Hepatocyte (in vitro differentiated cells): ENCODE measurements at regions not wholly inside any gene's neighbourhood (a gene's known extent, or its start where the extent isn't known, plus 50 kb on each side); places are given as distances from the start of the nearest gene placed in this dataset.

Experiments used
- DNase-seq: peaks from one replicate; pipeline ENCODE4 v3.0.0-alpha.2; 2016; ENCODE audit warnings: low spot score
- H2AFZ ChIP-seq: fragments of 200-600 bp; sonication (generic); 2 replicates; pipeline ENCODE4 v1.6.0; 2016; ENCODE audit warnings: antibody characterized with exemption, mild to moderate bottlenecking
- H3K27ac ChIP-seq: fragments of 200-600 bp; sonication (generic); 2 replicates; pipeline ENCODE4 v1.5.1; 2016; ENCODE audit warnings: mild to moderate bottlenecking
- H3K27me3 ChIP-seq: fragments of 200-600 bp; sonication (generic); 2 replicates; pipeline ENCODE4 v1.6.1; 2016
- H3K36me3 ChIP-seq: fragments of 200-600 bp; sonication (generic); replicated peaks from 2 replicates; pipeline ENCODE4 v1.5.1; 2016; ENCODE audit warnings: low read depth; ENCODE audit not compliant: insufficient read depth
- H3K4me1 ChIP-seq: fragments of 200-600 bp; sonication (generic); 2 replicates; pipeline ENCODE4 v1.5.1; 2016; ENCODE audit warnings: mild to moderate bottlenecking, moderate library complexity; ENCODE audit not compliant: insufficient read depth
- H3K4me2 ChIP-seq: fragments of 200-600 bp; sonication (generic); 2 replicates; pipeline ENCODE4 v1.6.0; 2016
- H3K4me3 ChIP-seq: fragments of 200-600 bp; sonication (generic); 2 replicates; pipeline ENCODE4 v1.5.1; 2016; ENCODE audit warnings: mild to moderate bottlenecking
- H3K79me2 ChIP-seq: fragments of 200-600 bp; sonication (generic); 2 replicates; pipeline ENCODE4 v1.6.0; 2017; ENCODE audit warnings: mild to moderate bottlenecking
- H3K9me2 ChIP-seq: fragments of 200-600 bp; sonication (generic); replicated peaks from 2 replicates; pipeline ENCODE4 v1.6.0; 2017; ENCODE audit warnings: mild to moderate bottlenecking; ENCODE audit not compliant: insufficient read depth
- H3K9me3 ChIP-seq: fragments of 200-600 bp; sonication (generic); 2 replicates; pipeline ENCODE4 v1.5.1; 2016; ENCODE audit warnings: low read depth, mild to moderate bottlenecking
- H4K20me1 ChIP-seq: fragments of 200-600 bp; sonication (generic); 2 replicates; pipeline ENCODE4 v1.6.0; 2016; ENCODE audit warnings: mild to moderate bottlenecking; ENCODE audit not compliant: insufficient read depth, poor library complexity, severe bottlenecking
- EZH2 ChIP-seq: fragments of 200-600 bp; sonication (generic); IDR thresholded peaks from 2 replicates; pipeline ENCODE4 v1.6.1; 2016; ENCODE audit warnings: antibody characterized with exemption, mild to moderate bottlenecking, borderline replicate concordance
- EZH2phosphoT487 ChIP-seq: fragments of 200-600 bp; sonication (generic); IDR thresholded peaks from one replicate; pipeline ENCODE4 v1.6.1; 2018; ENCODE audit warnings: antibody characterized with exemption, mild to moderate bottlenecking, low read depth, moderate library complexity; ENCODE audit not compliant: unreplicated experiment, severe bottlenecking
- WGBS: methylation state at CpG from one replicate; pipeline ENCODE4 v1.1.6; 2016; ENCODE audit warnings: low lambda C conversion rate; ENCODE audit errors: missing lambda C conversion rate; 5-methylcytosine and 5-hydroxymethylcytosine counted together
- TF ChIP-seq, protein P1 (sequence below): fragments of 200-600 bp; sonication (generic); IDR thresholded peaks from 2 replicates; pipeline ENCODE4 v1.5.1; 2016; ENCODE audit warnings: antibody characterized with exemption, mild to moderate bottlenecking; ENCODE audit not compliant: poor library complexity

DNA sequence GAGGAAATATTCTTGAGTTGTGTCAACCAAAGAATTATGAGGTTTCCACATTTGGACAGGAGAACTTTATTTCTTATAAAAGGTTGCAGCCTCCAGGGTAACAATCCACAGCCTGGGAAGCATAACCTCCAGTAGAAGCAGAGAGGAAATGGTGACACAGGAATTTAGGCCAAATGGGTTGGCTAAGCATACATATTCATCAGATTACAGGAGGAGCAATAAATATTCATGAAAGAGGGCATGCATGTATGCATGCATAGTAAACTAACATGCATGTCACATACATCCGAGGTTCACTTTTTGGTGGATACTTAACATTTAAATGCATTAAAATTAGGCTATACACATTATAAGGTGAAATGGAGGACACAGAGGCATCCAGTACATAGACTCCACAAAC, 55.7 kb upstream of the NT5E start:
- Histone ChIP-seq H3K9me3 (no peaks in the 10 kb centered on the region), H3K9me2 (no peaks in the 10 kb centered on the region), H3K4me3 (no peak overlapping the region), H3K4me1 (peaks cover 17% of the 10 kb centered on the region), H3K4me2 (no peak overlapping the region), H2AFZ (no peak overlapping the region), H3K36me3 (no peaks in the 10 kb centered on the region), H3K27me3 (no peaks in the 10 kb centered on the region), H3K79me2 (no peaks in the 10 kb centered on the region), H3K27ac (no peak overlapping the region), H4K20me1 (no peaks in the 10 kb centered on the region)
- no peak for DNase-seq
- no peak for TF ChIP-seq EZH2phosphoT487
- no peak for TF ChIP-seq EZH2
- TF ChIP-seq, protein P1, sequence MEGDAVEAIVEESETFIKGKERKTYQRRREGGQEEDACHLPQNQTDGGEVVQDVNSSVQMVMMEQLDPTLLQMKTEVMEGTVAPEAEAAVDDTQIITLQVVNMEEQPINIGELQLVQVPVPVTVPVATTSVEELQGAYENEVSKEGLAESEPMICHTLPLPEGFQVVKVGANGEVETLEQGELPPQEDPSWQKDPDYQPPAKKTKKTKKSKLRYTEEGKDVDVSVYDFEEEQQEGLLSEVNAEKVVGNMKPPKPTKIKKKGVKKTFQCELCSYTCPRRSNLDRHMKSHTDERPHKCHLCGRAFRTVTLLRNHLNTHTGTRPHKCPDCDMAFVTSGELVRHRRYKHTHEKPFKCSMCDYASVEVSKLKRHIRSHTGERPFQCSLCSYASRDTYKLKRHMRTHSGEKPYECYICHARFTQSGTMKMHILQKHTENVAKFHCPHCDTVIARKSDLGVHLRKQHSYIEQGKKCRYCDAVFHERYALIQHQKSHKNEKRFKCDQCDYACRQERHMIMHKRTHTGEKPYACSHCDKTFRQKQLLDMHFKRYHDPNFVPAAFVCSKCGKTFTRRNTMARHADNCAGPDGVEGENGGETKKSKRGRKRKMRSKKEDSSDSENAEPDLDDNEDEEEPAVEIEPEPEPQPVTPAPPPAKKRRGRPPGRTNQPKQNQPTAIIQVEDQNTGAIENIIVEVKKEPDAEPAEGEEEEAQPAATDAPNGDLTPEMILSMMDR, result no peak
- 94% methylated on average over 1 of the region's 1 CpG for WGBS

DNA sequence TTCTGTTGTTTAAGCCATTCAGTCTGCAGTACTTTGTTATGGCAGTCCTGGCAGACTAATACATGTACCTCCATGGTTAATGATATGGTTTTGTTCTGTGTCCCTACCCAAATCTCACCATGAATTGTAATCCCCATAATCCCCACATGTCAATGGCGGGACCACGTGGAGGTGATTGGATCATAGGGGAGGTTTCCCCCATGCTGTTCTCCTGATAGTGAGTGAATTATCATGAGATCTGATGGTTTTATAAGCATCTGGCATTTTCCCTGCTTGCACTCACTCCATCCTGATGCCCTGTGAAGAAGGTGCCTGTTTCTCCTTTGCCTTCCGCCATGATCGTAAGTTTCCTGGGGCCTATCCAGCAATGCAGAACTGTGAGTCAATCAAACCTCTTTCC, 57.5 kb upstream of the NT5E start:
- Histone ChIP-seq H3K4me1 (peaks cover 17% of the 10 kb centered on the region), H3K9me3 (no peaks in the 10 kb centered on the region), H3K9me2 (no peaks in the 10 kb centered on the region), H3K27ac (no peak overlapping the region), H3K4me2 (no peak overlapping the region), H3K27me3 (no peaks in the 10 kb centered on the region), H4K20me1 (no peaks in the 10 kb centered on the region), H3K36me3 (no peaks in the 10 kb centered on the region), H2AFZ (no peak overlapping the region), H3K79me2 (no peaks in the 10 kb centered on the region), H3K4me3 (no peak overlapping the region)
- TF ChIP-seq, protein P1, result no peak
- WGBS, result 79% methylated on average over 4 of the region's 4 CpGs
- no peak for DNase-seq

DNA sequence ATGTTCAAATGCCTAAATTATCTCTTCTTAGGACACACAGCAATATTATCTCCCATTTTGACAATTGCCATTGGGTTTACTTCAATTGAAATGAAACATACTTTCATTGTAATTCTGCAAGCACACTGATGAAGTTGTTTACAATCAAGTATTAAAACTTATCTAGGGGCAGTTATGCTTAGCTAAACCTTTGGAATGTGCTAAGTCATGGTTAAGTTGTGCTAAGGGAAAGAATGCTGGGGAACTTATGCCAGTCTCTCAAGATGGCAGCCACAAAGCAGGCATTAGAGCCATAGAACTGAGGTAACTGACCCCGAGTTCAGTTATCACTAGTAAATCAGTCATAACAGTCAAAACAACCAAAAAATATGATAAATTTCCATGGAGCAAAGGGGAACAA, 59.1 kb upstream of the NT5E start:
- H3K9me2 ChIP-seq, result no peaks in the 10 kb centered on the region
- no peak overlapping the region for H3K4me3 ChIP-seq
- no peak overlapping the region for H2AFZ ChIP-seq
- DNase-seq, result no peak
- no peak for TF ChIP-seq EZH2phosphoT487
- TF ChIP-seq, protein P1, result no peak
- no peak for TF ChIP-seq EZH2
- H3K9me3 ChIP-seq, result no peaks in the 10 kb centered on the region
- peak overlapping the region; percentile 45 for H3K4me2 ChIP-seq
- H3K36me3 ChIP-seq, result no peaks in the 10 kb centered on the region
- H3K79me2 ChIP-seq, result no peaks in the 10 kb centered on the region
- H3K27me3 ChIP-seq, result no peaks in the 10 kb centered on the region
- H4K20me1 ChIP-seq, result no peaks in the 10 kb centered on the region
- peak overlapping the region; percentile 48 for H3K27ac ChIP-seq
- 90% methylated on average over 1 of the region's 1 CpG for WGBS
- H3K4me1 ChIP-seq, result peaks cover 13% of the 10 kb centered on the region

DNA sequence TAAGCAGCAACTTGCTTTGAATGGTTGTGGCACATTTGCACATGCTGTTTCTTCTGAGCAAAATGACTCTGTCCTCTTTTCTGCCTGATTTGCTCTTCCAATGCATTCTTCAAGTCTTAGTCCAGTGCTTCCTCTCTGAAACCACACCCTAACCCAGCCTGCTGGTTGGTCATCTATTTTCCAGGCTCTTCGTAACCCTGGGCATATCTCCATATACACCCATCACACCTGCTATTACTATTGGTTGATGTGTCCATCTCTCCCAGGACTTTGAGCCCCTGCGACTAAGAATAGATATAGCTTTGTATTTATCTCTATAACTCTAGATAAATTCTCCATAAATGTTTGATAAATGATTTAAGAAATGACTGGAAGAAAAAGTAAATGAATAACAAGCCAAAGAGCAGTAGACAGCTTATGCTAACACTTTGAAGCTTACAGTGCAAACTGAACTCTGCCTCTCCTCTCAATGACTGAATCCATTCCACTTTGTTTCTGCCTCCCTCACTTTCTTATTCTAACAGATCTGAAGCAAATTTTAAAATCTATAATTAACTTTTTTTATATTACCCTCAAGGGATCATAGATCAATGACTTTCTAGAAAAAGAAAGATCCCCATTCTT, 59.7 kb upstream of the NT5E start:
- Histone ChIP-seq H3K79me2 (no peaks in the 10 kb centered on the region), H3K4me3 (no peak overlapping the region), H3K27ac (peak overlapping the region; percentile 71), H4K20me1 (no peaks in the 10 kb centered on the region), H3K4me1 (peaks cover 7% of the 10 kb centered on the region), H3K4me2 (peak overlapping the region; percentile 56), H3K9me3 (no peaks in the 10 kb centered on the region), H3K9me2 (no peaks in the 10 kb centered on the region), H3K36me3 (no peaks in the 10 kb centered on the region), H2AFZ (no peak overlapping the region), H3K27me3 (no peaks in the 10 kb centered on the region)
- WGBS, result 62% methylated on average over 2 of the region's 2 CpGs
- TF ChIP-seq EZH2phosphoT487 (no peak), EZH2 (no peak)
- TF ChIP-seq, protein P1, result no peak
- DNase-seq, result peak; percentile 58
